H9 (cell line): ENCODE measurements at regions not wholly inside any gene's neighbourhood (a gene's known extent, or its start where the extent isn't known, plus 50 kb on each side); places are given as distances from the start of the nearest gene placed in this dataset.

Experiments
- DNase-seq: peaks from one replicate; pipeline ENCODE4 v3.0.0-alpha.2; 2017
- H2AFZ ChIP-seq: one replicate; pipeline ENCODE4 v1.6.1; 2013; ENCODE audit warnings: mild to moderate bottlenecking, low read length, control low read depth, moderate library complexity
- H2AK5ac ChIP-seq: 2 replicates; pipeline ENCODE4 v1.6.1; 2013; ENCODE audit warnings: low read length, control low read depth, mixed read lengths; ENCODE audit not compliant: insufficient read length
- H2BK120ac ChIP-seq: one replicate; pipeline ENCODE4 v1.6.1; 2013; ENCODE audit warnings: low read depth, mild to moderate bottlenecking, low read length, control low read depth, inconsistent platforms; ENCODE audit not compliant: poor library complexity, severe bottlenecking
- H2BK12ac ChIP-seq: 2 replicates; pipeline ENCODE4 v1.6.1; 2013; ENCODE audit warnings: low read length, control low read depth, mixed read lengths, low read depth; ENCODE audit not compliant: insufficient read length
- H2BK15ac ChIP-seq: 2 replicates; pipeline ENCODE4 v1.6.1; 2013; ENCODE audit warnings: low read depth, low read length, control low read depth
- H2BK20ac ChIP-seq: one replicate; pipeline ENCODE4 v1.6.1; 2013; ENCODE audit warnings: low read depth, mild to moderate bottlenecking, low read length, control low read depth, inconsistent platforms; ENCODE audit not compliant: poor library complexity, severe bottlenecking
- H2BK5ac ChIP-seq: 2 replicates; pipeline ENCODE4 v1.6.1; 2013; ENCODE audit warnings: low read length, control low read depth, mixed read lengths; ENCODE audit not compliant: insufficient read length
- H3K14ac ChIP-seq: 2 replicates; pipeline ENCODE4 v1.6.1; 2013; ENCODE audit warnings: low read length, control low read depth; ENCODE audit not compliant: insufficient read depth
- H3K18ac ChIP-seq: 2 replicates; pipeline ENCODE4 v1.6.1; 2013; ENCODE audit warnings: low read depth, mild to moderate bottlenecking, mixed read lengths, low read length, control low read depth; ENCODE audit not compliant: insufficient read length
- H3K23ac ChIP-seq: 2 replicates; pipeline ENCODE4 v1.6.1; 2013; ENCODE audit warnings: low read length, control low read depth, mixed read lengths, low read depth; ENCODE audit not compliant: insufficient read length
- H3K23me2 ChIP-seq: 2 replicates; pipeline ENCODE4 v1.6.1; 2013; ENCODE audit warnings: low read depth, mild to moderate bottlenecking, mixed read lengths, low read length, control low read depth; ENCODE audit not compliant: insufficient read length, poor library complexity, severe bottlenecking
- H3K27ac ChIP-seq: 2 replicates; pipeline ENCODE4 v1.5.1; 2013; ENCODE audit warnings: low read length, control low read depth, mixed read lengths, low read depth; ENCODE audit not compliant: insufficient read length
- H3K27me3 ChIP-seq: 2 replicates; pipeline ENCODE4 v1.6.1; 2013; ENCODE audit warnings: low read length, control low read depth, inconsistent platforms; ENCODE audit not compliant: insufficient read depth
- H3K4ac ChIP-seq: 2 replicates; pipeline ENCODE4 v1.6.1; 2013; ENCODE audit warnings: low read depth, mild to moderate bottlenecking, control low read depth, inconsistent platforms, low read length, moderate library complexity
- H3K4me1 ChIP-seq: 2 replicates; pipeline ENCODE4 v1.6.1; 2013; ENCODE audit warnings: low read length, control low read depth, inconsistent platforms; ENCODE audit not compliant: insufficient read depth
- H3K4me2 ChIP-seq: 2 replicates; pipeline ENCODE4 v1.6.1; 2013; ENCODE audit warnings: low read length, control low read depth, mixed read lengths; ENCODE audit not compliant: insufficient read length, insufficient read depth
- H3K56ac ChIP-seq: 2 replicates; pipeline ENCODE4 v1.6.1; 2013; ENCODE audit warnings: low read depth, mild to moderate bottlenecking, mixed read lengths, low read length, control low read depth; ENCODE audit not compliant: insufficient read length
- H3K79me1 ChIP-seq: 2 replicates; pipeline ENCODE4 v1.6.1; 2013; ENCODE audit warnings: low read depth, mild to moderate bottlenecking, moderate library complexity, low read length, control low read depth, inconsistent platforms; ENCODE audit not compliant: insufficient read depth, poor library complexity, severe bottlenecking
- H3K79me2 ChIP-seq: 2 replicates; pipeline ENCODE4 v1.6.1; 2013; ENCODE audit warnings: low read length, control low read depth, inconsistent platforms; ENCODE audit not compliant: insufficient read depth
- H3K9ac ChIP-seq: 2 replicates; pipeline ENCODE4 v1.6.1; 2013; ENCODE audit warnings: low read length, control low read depth, mixed read lengths; ENCODE audit not compliant: insufficient read length; ENCODE audit errors: extremely low read depth
- H3K9me3 ChIP-seq: one replicate; pipeline ENCODE4 v1.6.1; 2013; ENCODE audit warnings: low read depth, low read length, inconsistent platforms; ENCODE audit not compliant: control insufficient read depth
- H3T11ph ChIP-seq: one replicate; pipeline ENCODE4 v1.6.1; 2013; ENCODE audit warnings: mild to moderate bottlenecking, low read length, control low read depth, inconsistent platforms
- H4K20me1 ChIP-seq: one replicate; pipeline ENCODE4 v1.6.1; 2013; ENCODE audit not compliant: control insufficient read depth, insufficient read length, insufficient read depth
- H4K5ac ChIP-seq: 2 replicates; pipeline ENCODE4 v1.6.1; 2013; ENCODE audit warnings: low read depth, mild to moderate bottlenecking, mixed read lengths, low read length, control low read depth; ENCODE audit not compliant: insufficient read length
- H4K8ac ChIP-seq: replicated peaks from 2 replicates; pipeline ENCODE4 v1.6.1; 2013; ENCODE audit warnings: low read length, control low read depth, mixed read lengths, low read depth; ENCODE audit not compliant: insufficient read length
- H4K91ac ChIP-seq: 2 replicates; pipeline ENCODE4 v1.6.1; 2013; ENCODE audit warnings: low read depth, mild to moderate bottlenecking, moderate library complexity, mixed read lengths, low read length, control low read depth; ENCODE audit not compliant: insufficient read length
- H3K27ac Mint-ChIP-seq, 3 experiments: 2 replicates in 2 of 3; 3 replicates in 1 of 3; pipeline ENCODE4 v1.8.0; 2020 to 2021; ENCODE audit warnings: mixed read lengths in 3 of 3, mild to moderate bottlenecking in 1 of 3, moderate library complexity in 1 of 3
- H3K27me3 Mint-ChIP-seq: 2 replicates; pipeline ENCODE4 v1.8.0; 2021; ENCODE audit warnings: low read depth, mild to moderate bottlenecking, moderate library complexity, mixed read lengths
- H3K36me3 Mint-ChIP-seq, 3 experiments: 2 replicates in 2 of 3; 3 replicates in 1 of 3; pipeline ENCODE4 v1.8.0; 2020 to 2021; ENCODE audit warnings: low read depth in 3 of 3, mixed read lengths in 3 of 3; ENCODE audit not compliant: insufficient read depth in 1 of 3
- H3K4me1 Mint-ChIP-seq, 2 experiments: 2 replicates each; pipeline ENCODE4 v1.8.0; 2020; ENCODE audit warnings: mixed read lengths in 2 of 2
- H3K4me3 Mint-ChIP-seq, 2 experiments: 2 replicates in 1 of 2; 3 replicates in 1 of 2; pipeline ENCODE4 v1.8.0; 2020 to 2021; ENCODE audit warnings: mild to moderate bottlenecking in 2 of 2, mixed read lengths in 2 of 2, moderate library complexity in 1 of 2
- H3K9me3 Mint-ChIP-seq, 2 experiments: 2 replicates in 1 of 2; 3 replicates in 1 of 2; pipeline ENCODE4 v1.8.0; 2020; ENCODE audit warnings: mild to moderate bottlenecking in 2 of 2, mixed read lengths in 2 of 2, moderate library complexity in 1 of 2
- WGBS: extraction: QIAGEN DNeasy Blood & Tissue Kit; methylation state at CpG from one replicate; pipeline ENCODE4 v1.1.7; 2013; ENCODE audit warnings: missing lambda C conversion rate, low lambda C conversion rate, mixed read lengths; ENCODE audit not compliant: insufficient read length; ENCODE audit errors: extremely low coverage; 5-methylcytosine and 5-hydroxymethylcytosine counted together
- TF ChIP-seq, protein P1 (sequence below): fragments of 200-600 bp; sonication (generic); conservative IDR thresholded peaks from 3 replicates; pipeline ENCODE4 v1.8.0; 2021; ENCODE audit warnings: antibody characterized with exemption, mild to moderate bottlenecking

DNA sequence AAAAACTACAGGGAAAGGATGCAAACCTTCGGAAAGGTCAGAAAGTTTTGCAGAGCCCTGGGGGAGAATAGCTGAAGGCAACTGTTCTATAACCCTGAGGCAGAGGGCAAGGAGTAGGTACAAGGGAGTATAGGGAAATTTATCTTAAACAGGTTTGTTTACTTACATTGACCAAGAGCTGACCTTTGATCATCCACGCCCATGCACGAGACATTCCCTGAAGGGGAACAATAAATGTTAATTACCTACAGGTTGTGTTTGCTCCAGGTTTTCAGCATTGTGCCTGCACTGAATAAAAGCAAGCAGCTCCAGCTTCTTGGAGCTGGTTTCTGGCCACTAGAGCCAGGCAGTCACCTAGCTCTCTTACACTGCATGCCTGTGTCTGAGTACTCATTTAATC is 524.5 kb upstream of the TGFBR2 start:
- no CpG with 5 or more reads among the region's 3 CpGs for WGBS
- no peak overlapping the region for H2BK120ac ChIP-seq
- no peak overlapping the region for H4K8ac ChIP-seq
- H3K4me1 ChIP-seq: peaks cover under 1% of the 10 kb centered on the region; the same call in 1 of the 2 replicates
- H4K20me1 ChIP-seq: no peaks in the 10 kb centered on the region
- Mint-ChIP-seq H3K27me3 (peaks cover 87% of the 10 kb centered on the region), H3K4me1 (peaks cover 32 to 33% of the 10 kb centered on the region in 2 experiments), H3K4me3 (no peak overlapping the region), H3K27ac (no peak overlapping the region), H3K36me3 (no peaks in the 10 kb centered on the region), H3K9me3 (peaks cover 3% of the 10 kb centered on the region in 2 experiments; a peak in 3 of 5 replicates)
- H3K9me3 ChIP-seq: no peaks in the 10 kb centered on the region
- no peak overlapping the region for H3K4me2 ChIP-seq
- no peak overlapping the region for H3K14ac ChIP-seq
- H4K91ac ChIP-seq: no peak overlapping the region
- no peak overlapping the region for H3T11ph ChIP-seq
- H3K9ac ChIP-seq: no peak overlapping the region
- peaks cover 46% of the 10 kb centered on the region for H3K27me3 ChIP-seq
- no peak overlapping the region for H2AK5ac ChIP-seq
- no peak overlapping the region for H2BK15ac ChIP-seq
- no peaks in the 10 kb centered on the region for H3K79me1 ChIP-seq
- H2BK5ac ChIP-seq: no peak overlapping the region
- H3K27ac ChIP-seq: no peak overlapping the region
- no peak overlapping the region for H4K5ac ChIP-seq
- H2BK12ac ChIP-seq: no peak overlapping the region
- DNase-seq: no peak
- no peak overlapping the region for H3K4ac ChIP-seq
- no peak overlapping the region for H2AFZ ChIP-seq
- no peaks in the 10 kb centered on the region for H3K23me2 ChIP-seq
- no peak overlapping the region for H3K23ac ChIP-seq
- H3K79me2 ChIP-seq: no peaks in the 10 kb centered on the region
- no peak overlapping the region for H2BK20ac ChIP-seq
- H3K18ac ChIP-seq: no peak overlapping the region
- TF ChIP-seq, protein P1, sequence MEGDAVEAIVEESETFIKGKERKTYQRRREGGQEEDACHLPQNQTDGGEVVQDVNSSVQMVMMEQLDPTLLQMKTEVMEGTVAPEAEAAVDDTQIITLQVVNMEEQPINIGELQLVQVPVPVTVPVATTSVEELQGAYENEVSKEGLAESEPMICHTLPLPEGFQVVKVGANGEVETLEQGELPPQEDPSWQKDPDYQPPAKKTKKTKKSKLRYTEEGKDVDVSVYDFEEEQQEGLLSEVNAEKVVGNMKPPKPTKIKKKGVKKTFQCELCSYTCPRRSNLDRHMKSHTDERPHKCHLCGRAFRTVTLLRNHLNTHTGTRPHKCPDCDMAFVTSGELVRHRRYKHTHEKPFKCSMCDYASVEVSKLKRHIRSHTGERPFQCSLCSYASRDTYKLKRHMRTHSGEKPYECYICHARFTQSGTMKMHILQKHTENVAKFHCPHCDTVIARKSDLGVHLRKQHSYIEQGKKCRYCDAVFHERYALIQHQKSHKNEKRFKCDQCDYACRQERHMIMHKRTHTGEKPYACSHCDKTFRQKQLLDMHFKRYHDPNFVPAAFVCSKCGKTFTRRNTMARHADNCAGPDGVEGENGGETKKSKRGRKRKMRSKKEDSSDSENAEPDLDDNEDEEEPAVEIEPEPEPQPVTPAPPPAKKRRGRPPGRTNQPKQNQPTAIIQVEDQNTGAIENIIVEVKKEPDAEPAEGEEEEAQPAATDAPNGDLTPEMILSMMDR: no peak
- H3K56ac ChIP-seq: no peak overlapping the region
